ENCODE measurements at regions not wholly inside any gene's neighbourhood (a gene's known extent, or its start where the extent isn't known, plus 50 kb on each side); places are given as distances from the start of the nearest gene placed in this dataset.

DNA sequence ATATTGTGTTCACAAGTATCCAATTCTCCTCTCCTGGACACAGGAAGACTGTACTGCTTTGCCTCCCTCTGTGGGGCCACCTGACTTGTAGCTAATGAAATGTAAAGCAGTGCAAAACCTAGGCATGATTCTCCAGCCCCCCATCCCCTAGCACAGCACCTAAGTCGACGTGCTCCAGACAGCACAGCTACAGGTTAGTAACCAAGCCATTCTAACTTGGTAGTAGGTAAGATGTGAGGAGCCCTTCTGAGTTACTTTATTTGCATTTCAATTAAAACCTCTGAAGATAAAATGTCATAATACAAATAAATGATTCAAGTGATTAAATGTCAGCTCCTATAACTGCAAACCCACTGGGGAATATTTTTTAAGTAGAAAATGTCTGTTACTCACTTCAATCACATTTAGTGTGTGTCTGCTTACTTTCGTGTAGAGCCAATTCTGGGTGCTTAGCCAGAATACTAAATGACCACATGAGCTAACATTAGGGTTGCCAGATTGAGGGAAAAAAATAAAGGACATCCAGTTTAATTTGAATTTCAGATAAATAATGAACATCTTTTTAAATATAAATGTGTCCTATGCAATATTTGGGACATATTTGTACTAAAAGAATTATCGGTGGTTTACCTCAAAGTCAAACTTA, 64.8 kb upstream of the HIF1A start:
- H4K20me1 ChIP-seq (ENCODE audit: insufficient read depth), result no peaks in the 10 kb centered on the region
- no peaks in the 10 kb centered on the region for H3K27me3 ChIP-seq (ENCODE audit: insufficient read depth, low read length)
- H3K79me2 ChIP-seq (ENCODE audit: insufficient read depth, low read length), result no peaks in the 10 kb centered on the region
- DNase-seq (ENCODE audit: low read depth, low spot score) (no peak), ATAC-seq (no peak)
- H3K9me2 ChIP-seq (ENCODE audit: insufficient read depth), result no peaks in the 10 kb centered on the region
- ChIA-PET CTCF (no interaction called here), POLR2A (no interaction called here), RAD21 (ENCODE audit: low non-redundant PET in 1 of 2, low total read pairs in 2 of 2, uncharacterized antibody in 2 of 2, unreplicated experiment in 2 of 2) (no interaction called here)
- no peak overlapping the region for H3K9ac ChIP-seq (ENCODE audit: low read length)
- no peaks in the 10 kb centered on the region for H3K4me1 ChIP-seq (ENCODE audit: control insufficient read depth in 1 of 2, insufficient read depth in 2 of 2, low read length in 2 of 2)
- no peak overlapping the region for H3K4me3 ChIP-seq (replicated peaks in 1 of 2; ENCODE audit: low read depth in 1 of 2, low read length in 2 of 2)
- H2AFZ ChIP-seq (ENCODE audit: low read depth, low read length, poor library complexity, severe bottlenecking), result no peak overlapping the region
- intact Hi-C loops (cut with micrococcal nuclease), result no loop called here
- H3K36me3 ChIP-seq (ENCODE audit: control insufficient read depth in 1 of 2, insufficient read depth in 2 of 2, low read length in 2 of 2), result no peaks in the 10 kb centered on the region
- H3K27ac ChIP-seq (ENCODE audit: low read depth, low read length), result no peak overlapping the region
- no TSS peak for BruUV-seq (replicated peaks)
- H3K4me2 ChIP-seq (ENCODE audit: low read length), result no peak overlapping the region
- H3K9me3 ChIP-seq (ENCODE audit: control insufficient read depth in 1 of 2, insufficient read depth in 1 of 2, low read depth in 1 of 2, low read length in 2 of 2), result no peaks in the 10 kb centered on the region
- TF ChIP-seq EZH2phosphoT487 (IDR thresholded peaks at IDR 0.05; ENCODE audit: borderline replicate concordance), result no peak
- TF ChIP-seq ZNF274 (IDR thresholded peaks at IDR 0.05; ENCODE audit: low read depth, low read length), result no peak
- no peak for TF ChIP-seq RAD21 (IDR thresholded peaks at IDR 0.05; ENCODE audit: low read depth)
- no peak for TF ChIP-seq SP1 (IDR thresholded peaks at IDR 0.05; ENCODE audit: low read depth)
- no peak for TF ChIP-seq POLR2A (IDR thresholded peaks at IDR 0.05; ENCODE audit: borderline replicate concordance, extremely low read depth, insufficient read depth, insufficient read length)
- TF ChIP-seq FOSL1 (IDR thresholded peaks at IDR 0.05; ENCODE audit: low read depth), result no peak
- TF ChIP-seq JUND (IDR thresholded peaks at IDR 0.05), result no peak

DNA sequence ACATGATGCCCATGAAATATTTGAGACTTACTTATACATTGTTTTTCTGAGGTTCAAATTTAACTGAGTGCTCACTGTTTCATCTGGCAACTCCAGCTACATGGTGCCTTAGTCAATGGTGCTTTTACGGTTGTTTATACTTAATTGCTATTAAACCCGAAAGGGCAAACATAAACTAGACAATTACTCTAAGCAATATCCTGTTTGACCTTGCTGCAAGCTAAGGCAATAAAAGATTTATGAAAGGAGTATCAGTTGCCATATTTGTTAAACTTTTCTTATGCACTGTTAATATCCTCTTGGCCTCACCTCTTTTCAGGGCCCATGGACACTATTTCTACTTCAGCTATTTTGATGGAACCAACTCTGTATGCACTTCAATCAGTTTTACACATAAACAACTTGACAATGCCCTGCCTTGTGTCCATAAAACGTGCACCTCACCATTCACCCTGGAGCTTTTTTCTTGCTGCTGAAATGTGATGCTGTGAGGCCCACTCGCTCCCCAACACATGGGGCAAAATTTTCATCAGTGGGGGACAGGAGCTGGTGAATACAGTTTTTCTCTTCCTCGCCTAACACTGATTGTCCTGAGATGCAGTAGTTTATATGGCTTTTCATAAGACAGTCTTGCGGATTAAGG, 64.1 kb upstream of the HIF1A start:
- intact Hi-C loops (cut with micrococcal nuclease), result no loop called here
- TF ChIP-seq CEBPB (IDR thresholded peaks at IDR 0.05; ENCODE audit: low read depth), result no peak
- TF ChIP-seq EZH2 (IDR thresholded peaks at IDR 0.05), result no peak
- TF ChIP-seq ELF1 (IDR thresholded peaks at IDR 0.05; ENCODE audit: borderline replicate concordance, low read depth), result no peak
- no peak for TF ChIP-seq EGR1 (IDR thresholded peaks at IDR 0.05; ENCODE audit: low read depth)
- no peak for TF ChIP-seq JUND (IDR thresholded peaks at IDR 0.05)
- no peak for TF ChIP-seq ATF3 (IDR thresholded peaks at IDR 0.05)
- no peak for TF ChIP-seq EZH2phosphoT487 (IDR thresholded peaks at IDR 0.05; ENCODE audit: borderline replicate concordance)
- no peak for TF ChIP-seq CTCF (IDR thresholded peaks at IDR 0.05 in 2 of 3, conservative IDR thresholded peaks at IDR 0.05 in 1 of 3; ENCODE audit: borderline replicate concordance in 1 of 3, insufficient read depth in 1 of 3, low read depth in 2 of 3, low read length in 2 of 3)
- TF ChIP-seq CBX3 (IDR thresholded peaks at IDR 0.05; ENCODE audit: low read depth), result no peak
- TF ChIP-seq ZNF274 (IDR thresholded peaks at IDR 0.05; ENCODE audit: low read depth, low read length), result no peak
- TF ChIP-seq MAX (IDR thresholded peaks at IDR 0.05), result no peak
- no peak for TF ChIP-seq YY1 (IDR thresholded peaks at IDR 0.05; ENCODE audit: extremely low read depth, insufficient replicate concordance, low read depth, low read length)
- no peak for TF ChIP-seq SP1 (IDR thresholded peaks at IDR 0.05; ENCODE audit: low read depth)

More for the DNA sequence above, 64.1 kb upstream of the HIF1A start:
- H3K36me3 ChIP-seq (ENCODE audit: control insufficient read depth in 1 of 2, insufficient read depth in 2 of 2, low read length in 2 of 2), result no peaks in the 10 kb centered on the region
- POLR2A ChIA-PET, result no interaction called here
- H4K20me1 ChIP-seq (ENCODE audit: insufficient read depth), result no peaks in the 10 kb centered on the region
- RAD21 ChIA-PET (ENCODE audit: low non-redundant PET in 1 of 2, low total read pairs in 2 of 2, uncharacterized antibody in 2 of 2, unreplicated experiment in 2 of 2), result no interaction called here
- DNase-seq (ENCODE audit: low read depth, low spot score) (no peak), ATAC-seq (no peak)
- H3K9me2 ChIP-seq (ENCODE audit: insufficient read depth), result no peaks in the 10 kb centered on the region
- no peak overlapping the region for H3K4me3 ChIP-seq (replicated peaks in 1 of 2; ENCODE audit: low read depth in 1 of 2, low read length in 2 of 2)
- no peaks in the 10 kb centered on the region for H3K79me2 ChIP-seq (ENCODE audit: insufficient read depth, low read length)
- H3K27me3 ChIP-seq (ENCODE audit: insufficient read depth, low read length), result no peaks in the 10 kb centered on the region
- CTCF ChIA-PET, result no interaction called here
- H3K27ac ChIP-seq (ENCODE audit: low read depth, low read length), result no peak overlapping the region
- no TSS peak for BruUV-seq (replicated peaks)
- H3K9ac ChIP-seq (ENCODE audit: low read length), result no peak overlapping the region
- no peak overlapping the region for H2AFZ ChIP-seq (ENCODE audit: low read depth, low read length, poor library complexity, severe bottlenecking)
- H3K4me1 ChIP-seq (ENCODE audit: control insufficient read depth in 1 of 2, insufficient read depth in 2 of 2, low read length in 2 of 2), result no peaks in the 10 kb centered on the region
- H3K9me3 ChIP-seq (ENCODE audit: control insufficient read depth in 1 of 2, insufficient read depth in 1 of 2, low read depth in 1 of 2, low read length in 2 of 2), result no peaks in the 10 kb centered on the region
- no peak overlapping the region for H3K4me2 ChIP-seq (ENCODE audit: low read length)
